Heart right ventricle (tissue), 16 donors: ENCODE measurements at regions not wholly inside any gene's neighbourhood (a gene's known extent, or its start where the extent isn't known, plus 50 kb on each side); places are given as distances from the start of the nearest gene placed in this dataset.

ENCODE experiments used
- ATAC-seq, 8 donors: fragments of 200-7000 bp; cut with Tn5 transposase; one replicate each; pipeline ENCODE4 v1.9.1; 2020; ENCODE audit warnings: mild to moderate bottlenecking in 8 of 8, moderate library complexity in 8 of 8, moderate number of reproducible peaks in 1 of 8
- DNase-seq, 2 donors: peaks; one replicate each; pipeline ENCODE4 v3.0.0-alpha.2; 2020
- H3K27ac ChIP-seq, 10 donors: fragments of 200-600 bp; sonication (generic) in 2 of 10; one replicate each; pipeline versions ENCODE4 v1.5.0 to v1.8.0; 2020 to 2022; ENCODE audit warnings: mild to moderate bottlenecking in 3 of 10
- H3K27me3 ChIP-seq, 7 donors: fragments of 200-600 bp; one replicate each; pipeline ENCODE4 v1.8.0; 2021 to 2022; ENCODE audit warnings: mild to moderate bottlenecking in 2 of 7
- H3K36me3 ChIP-seq, 9 donors: fragments of 200-600 bp; sonication (generic) in 1 of 9; one replicate each; pipeline versions ENCODE4 v1.5.0 to v1.8.0; 2020 to 2022; ENCODE audit warnings: mild to moderate bottlenecking in 2 of 9
- H3K4me1 ChIP-seq, 9 donors: fragments of 200-600 bp; sonication (generic) in 1 of 9; one replicate each; pipeline versions ENCODE4 v1.5.0 to v1.8.0; 2020 to 2022; ENCODE audit warnings: mild to moderate bottlenecking in 4 of 9
- H3K4me3 ChIP-seq, 10 donors: fragments of 200-600 bp; sonication (generic) in 2 of 10; one replicate each; pipeline versions ENCODE4 v1.5.0 to v1.8.0; 2020 to 2022; ENCODE audit warnings: mild to moderate bottlenecking in 7 of 10, moderate library complexity in 2 of 10
- H3K9me3 ChIP-seq, 11 donors: fragments of 200-600 bp in 10 of 11; sonication (generic) in 2 of 11; one replicate each; pipeline versions ENCODE4 v1.5.0 to v1.8.0; 2013 to 2022; ENCODE audit warnings: mild to moderate bottlenecking in 2 of 11, control low read depth in 1 of 11, moderate library complexity in 1 of 11
- CTCF ChIP-seq, 9 donors: fragments of 200-600 bp; sonication (generic) in 2 of 9; IDR thresholded peaks; one replicate each; pipeline versions ENCODE4 v1.5.0 to v1.8.0; 2021 to 2022; ENCODE audit warnings: antibody characterized with exemption in 9 of 9, mild to moderate bottlenecking in 5 of 9, moderate library complexity in 1 of 9
- WGBS, 2 donors: extraction: QIAGEN DNeasy Blood & Tissue Kit; methylation state at CpG; one replicate each; pipeline ENCODE4 v1.1.7; 2013; ENCODE audit warnings: inconsistent platforms in 1 of 2; 5-methylcytosine and 5-hydroxymethylcytosine counted together
- intact Hi-C, 10 donors: fragments of 100-400 bp; cut with DNase I; formaldehyde crosslinking; loops; one replicate each; pipeline versions ENCODE4 v1.11.1 to v1.14.2; 2022
- donor health status: Arrhythmogenic right ventricular cardiomyopathy.
- donor health status: ischemic (EF 13 %, LVEDD 7.1; RV severe dilation, severe dysfunction).
- donor health status: healthy with polysubstance abuse.
- donor health status: DM: no; HTN: yes; CAD: no.
- donor health status: DM: no; HTN: no; CAD: no.
- donor health status: ischemic (EF 25% LVEDD 6.9; RV normal size, moderate dysfunction).
- donor health status: ischemic (EF 25% LVEDD 5.7; RV mildly dilated, moderate dysfunction).
- donor health status: healthy.
- donor health status: DM: yes; HTN: yes; CAD: no.
- donor health status: Ischemic cardiomyopathy.
- donor health status: ischemic (EF 35%, LVEDD 5.7; RV mildly dilated, moderate dysfunction).
- donor health status: nonischemic (EF 11% LVEDD 7.7; RV severe dilation, severe dysfunction).
- donor health status: DM: yes; HTN: yes; CAD: no.
- donor health status: PGD.
- donor health status: ischemic (EF 29% LVEDD 5.4; RV normal size, mild dysfunction).
- donor health status: nonischemic (EF 23%, LVEDD 6.1; RV moderate dilation, normal function).

GRCh38 chr7:45391618-45392451, 182.3 kb upstream of the ADCY1 start:
- Histone ChIP-seq H3K9me3 (peaks cover 0 to 14% (median 8%) of the 10 kb centered on the region in 11 donors), H3K36me3 (no peaks in the 10 kb centered on the region), H3K4me3 (no peak overlapping the region), H3K27me3 (peaks cover 0 to 5% (median 0%) of the 10 kb centered on the region in 7 donors), H3K4me1 (peaks cover 0 to 6% (median 0%) of the 10 kb centered on the region in 9 donors), H3K27ac (no peak overlapping the region)
- intact Hi-C loops: no loop called here
- no peak for TF ChIP-seq CTCF (IDR thresholded peaks at IDR 0.05)
- DNase-seq (no peak), ATAC-seq (no peak)
- 73 to 74% methylated on average over 38 of the region's 38 CpGs for WGBS, 2 donors

- WGBS, 2 donors: 74 to 79% methylated on average over 4 of the region's 4 CpGs
- intact Hi-C loops: no loop called here
These were observed 180.0 kb upstream of the ADCY1 start for GRCh38 chr7:45394117-45394708.

GRCh38 chr7:45399069-45399468, 175.1 kb upstream of the ADCY1 start:
- intact Hi-C loops: no loop called here
- Histone ChIP-seq H3K36me3 (no peaks in the 10 kb centered on the region), H3K4me1 (peaks cover 0 to 11% (median 0%) of the 10 kb centered on the region in 9 donors), H3K9me3 (peaks cover 0 to 17% (median 6%) of the 10 kb centered on the region in 11 donors), H3K27me3 (no peaks in the 10 kb centered on the region), H3K27ac (no peak overlapping the region), H3K4me3 (no peak overlapping the region)
- TF ChIP-seq CTCF (IDR thresholded peaks at IDR 0.05): no peak
- DNase-seq (no peak), ATAC-seq (no peak)
- WGBS, 2 donors: 85 to 91% methylated on average over 15 of the region's 15 CpGs

More at GRCh38 chr7:45394117-45394708, 180.0 kb upstream of the ADCY1 start:
- no peak for TF ChIP-seq CTCF (IDR thresholded peaks at IDR 0.05)
- peaks cover 0 to 14% (median 8%) of the 10 kb centered on the region in 11 donors for H3K9me3 ChIP-seq
- H3K4me1 ChIP-seq: peaks cover 0 to 2% (median 0%) of the 10 kb centered on the region in 9 donors
- no peak overlapping the region for H3K27ac ChIP-seq
- H3K27me3 ChIP-seq: peaks cover 0 to 5% (median 0%) of the 10 kb centered on the region in 7 donors
- no peak overlapping the region for H3K4me3 ChIP-seq
- no peak for DNase-seq
- no peaks in the 10 kb centered on the region for H3K36me3 ChIP-seq
- no peak for ATAC-seq

- H3K4me3 ChIP-seq: no peak overlapping the region
- WGBS, 2 donors: 85 to 89% methylated on average over 7 of the region's 7 CpGs
- no peaks in the 10 kb centered on the region for H3K27me3 ChIP-seq
- no peak for TF ChIP-seq CTCF (IDR thresholded peaks at IDR 0.05)
- intact Hi-C loops: no loop called here
- DNase-seq: no peak
- peaks cover 0 to 11% (median 0%) of the 10 kb centered on the region in 9 donors for H3K4me1 ChIP-seq
- ATAC-seq: no peak
- H3K9me3 ChIP-seq: peaks cover 0 to 11% (median 3%) of the 10 kb centered on the region in 11 donors
- H3K36me3 ChIP-seq: no peaks in the 10 kb centered on the region
- H3K27ac ChIP-seq: no peak overlapping the region
These were observed 173.5 kb upstream of the ADCY1 start for GRCh38 chr7:45400680-45401079.
